Mesendoderm (in vitro differentiated cells): ENCODE measurements at regions not wholly inside any gene's neighbourhood (a gene's known extent, or its start where the extent isn't known, plus 50 kb on each side); places are given as distances from the start of the nearest gene placed in this dataset.

Experiments
- DNase-seq: peaks from one replicate; pipeline ENCODE4 v3.0.0; 2013
- H2AK5ac ChIP-seq: 2 replicates; pipeline ENCODE4 v1.6.1; 2013; ENCODE audit warnings: low read length, inconsistent platforms
- H2BK120ac ChIP-seq: 2 replicates; pipeline ENCODE4 v1.6.1; 2013; ENCODE audit warnings: low read depth, mild to moderate bottlenecking, low read length, moderate library complexity, mixed read lengths
- H2BK15ac ChIP-seq: replicated peaks from 2 replicates; pipeline ENCODE4 v1.6.1; 2013; ENCODE audit warnings: low read depth, mild to moderate bottlenecking, moderate library complexity
- H2BK5ac ChIP-seq: 2 replicates; pipeline ENCODE4 v1.6.1; 2013; ENCODE audit warnings: low read length, inconsistent platforms
- H3K18ac ChIP-seq: 2 replicates; pipeline ENCODE4 v1.6.1; 2013; ENCODE audit warnings: mild to moderate bottlenecking, low read length, mixed read lengths
- H3K23ac ChIP-seq: one replicate; pipeline ENCODE4 v1.6.1; 2013; ENCODE audit warnings: low read length
- H3K27ac ChIP-seq: 2 replicates; pipeline ENCODE4 v1.5.1; 2013; ENCODE audit warnings: low read depth, mild to moderate bottlenecking, inconsistent platforms, low read length, moderate library complexity
- H3K27me3 ChIP-seq: 2 replicates; pipeline ENCODE4 v1.6.1; 2013; ENCODE audit warnings: low read length, control low read depth, mild to moderate bottlenecking, inconsistent platforms; ENCODE audit not compliant: insufficient read depth, poor library complexity
- H3K36me3 ChIP-seq: 2 replicates; pipeline ENCODE4 v1.6.1; 2013; ENCODE audit warnings: low read length, inconsistent platforms; ENCODE audit not compliant: control insufficient read depth, insufficient read depth
- H3K4ac ChIP-seq: one replicate; pipeline ENCODE4 v1.6.1; 2013; ENCODE audit warnings: low read depth, mild to moderate bottlenecking, low read length, moderate library complexity
- H3K4me1 ChIP-seq: 2 replicates; pipeline ENCODE4 v1.6.1; 2013; ENCODE audit warnings: low read depth, low read length, inconsistent platforms; ENCODE audit not compliant: control insufficient read depth
- H3K4me2 ChIP-seq: 2 replicates; pipeline ENCODE4 v1.6.1; 2013; ENCODE audit warnings: low read length
- H3K4me3 ChIP-seq: 2 replicates; pipeline ENCODE4 v1.5.1; 2013; ENCODE audit warnings: mild to moderate bottlenecking, low read length
- H3K56ac ChIP-seq: one replicate; pipeline ENCODE4 v1.6.1; 2013; ENCODE audit warnings: low read length
- H3K79me1 ChIP-seq: 2 replicates; pipeline ENCODE4 v1.6.1; 2013; ENCODE audit warnings: low read length, inconsistent platforms
- H3K79me2 ChIP-seq: 2 replicates; pipeline ENCODE4 v1.6.1; 2013; ENCODE audit warnings: mild to moderate bottlenecking, low read length; ENCODE audit not compliant: control insufficient read depth, insufficient read depth
- H3K9ac ChIP-seq: 2 replicates; pipeline ENCODE4 v1.6.1; 2013; ENCODE audit warnings: low read length, inconsistent platforms
- H4K5ac ChIP-seq: one replicate; pipeline ENCODE4 v1.6.1; 2013; ENCODE audit warnings: low read length
- H4K8ac ChIP-seq: one replicate; pipeline ENCODE4 v1.6.1; 2013; ENCODE audit warnings: low read depth, mild to moderate bottlenecking, control low read depth, low read length, moderate library complexity
- WGBS: extraction: QIAGEN DNeasy Blood & Tissue Kit; methylation state at CpG from one replicate; pipeline ENCODE4 v1.1.7; 2013; ENCODE audit warnings: low lambda C conversion rate, missing lambda C conversion rate; ENCODE audit not compliant: insufficient coverage; ENCODE audit errors: extremely low coverage; 5-methylcytosine and 5-hydroxymethylcytosine counted together

- H2BK120ac ChIP-seq, result no peak overlapping the region
- no CpG with 5 or more reads among the region's 8 CpGs for WGBS
- no peak overlapping the region for H3K18ac ChIP-seq
Measured at GRCh38 chr2:192313773-192314172, 119.0 kb upstream of the TMEFF2 start.

GRCh38 chr2:192311701-192312460 is 117.1 kb upstream of the TMEFF2 start:
- H3K18ac ChIP-seq, result no peak overlapping the region
- WGBS, result no CpG with 5 or more reads among the region's 2 CpGs
- H4K8ac ChIP-seq, result no peak overlapping the region
- no peaks in the 10 kb centered on the region for H3K36me3 ChIP-seq
- no peak overlapping the region for H2BK120ac ChIP-seq
- H2AK5ac ChIP-seq, result no peak overlapping the region
- no peaks in the 10 kb centered on the region for H3K27me3 ChIP-seq
- no peak overlapping the region for H3K4me3 ChIP-seq
- no peak for DNase-seq
- no peak overlapping the region for H3K56ac ChIP-seq
- no peak overlapping the region for H3K4me2 ChIP-seq
- H3K27ac ChIP-seq, result no peak overlapping the region
- H3K79me1 ChIP-seq, result no peaks in the 10 kb centered on the region
- no peaks in the 10 kb centered on the region for H3K79me2 ChIP-seq
- H3K4me1 ChIP-seq, result no peaks in the 10 kb centered on the region
- H2BK5ac ChIP-seq, result no peak overlapping the region
- no peak overlapping the region for H2BK15ac ChIP-seq
- H3K23ac ChIP-seq, result no peak overlapping the region
- no peak overlapping the region for H3K9ac ChIP-seq
- no peak overlapping the region for H3K4ac ChIP-seq
- no peak overlapping the region for H4K5ac ChIP-seq

More at GRCh38 chr2:192313773-192314172, 119.0 kb upstream of the TMEFF2 start:
- no peak overlapping the region for H4K8ac ChIP-seq
- no peak overlapping the region for H3K4me3 ChIP-seq
- H3K79me1 ChIP-seq, result no peaks in the 10 kb centered on the region
- H3K4me1 ChIP-seq, result no peaks in the 10 kb centered on the region
- no peak overlapping the region for H3K9ac ChIP-seq
- H4K5ac ChIP-seq, result no peak overlapping the region
- no peak overlapping the region for H2AK5ac ChIP-seq
- no peak overlapping the region for H3K4me2 ChIP-seq
- H3K36me3 ChIP-seq, result no peaks in the 10 kb centered on the region
- H3K27me3 ChIP-seq, result no peaks in the 10 kb centered on the region
- H3K27ac ChIP-seq, result no peak overlapping the region
- no peak overlapping the region for H3K4ac ChIP-seq
- no peak overlapping the region for H2BK5ac ChIP-seq
- H3K23ac ChIP-seq, result no peak overlapping the region
- no peak overlapping the region for H2BK15ac ChIP-seq
- no peak overlapping the region for H3K56ac ChIP-seq
- no peaks in the 10 kb centered on the region for H3K79me2 ChIP-seq
- DNase-seq, result no peak

GRCh38 chr2:192307530-192307929 is 112.8 kb upstream of the TMEFF2 start:
- no peaks in the 10 kb centered on the region for H3K4me1 ChIP-seq
- H3K79me2 ChIP-seq, result no peaks in the 10 kb centered on the region
- H3K27ac ChIP-seq, result no peak overlapping the region
- no peak overlapping the region for H3K18ac ChIP-seq
- no peak overlapping the region for H3K23ac ChIP-seq
- H2BK5ac ChIP-seq, result no peak overlapping the region
- H2BK120ac ChIP-seq, result no peak overlapping the region
- no peaks in the 10 kb centered on the region for H3K79me1 ChIP-seq
- no peak overlapping the region for H3K9ac ChIP-seq
- no peak overlapping the region for H4K8ac ChIP-seq
- no peak overlapping the region for H3K56ac ChIP-seq
- H4K5ac ChIP-seq, result no peak overlapping the region
- no CpG with 5 or more reads among the region's 3 CpGs for WGBS
- no peaks in the 10 kb centered on the region for H3K27me3 ChIP-seq
- H2BK15ac ChIP-seq, result no peak overlapping the region
- no peak overlapping the region for H3K4me2 ChIP-seq
- H3K36me3 ChIP-seq, result no peaks in the 10 kb centered on the region
- DNase-seq, result peak; percentile 25
- H3K4me3 ChIP-seq, result no peak overlapping the region
- H2AK5ac ChIP-seq, result no peak overlapping the region
- no peak overlapping the region for H3K4ac ChIP-seq

GRCh38 chr2:192298664-192299063 is 103.9 kb upstream of the TMEFF2 start:
- Histone ChIP-seq H3K79me2 (no peaks in the 10 kb centered on the region), H3K9ac (no peak overlapping the region), H4K5ac (no peak overlapping the region), H3K4me2 (no peak overlapping the region), H3K27me3 (no peaks in the 10 kb centered on the region), H3K4ac (no peak overlapping the region), H2BK120ac (no peak overlapping the region), H3K4me1 (no peaks in the 10 kb centered on the region), H3K56ac (no peak overlapping the region), H2BK15ac (no peak overlapping the region), H3K4me3 (no peak overlapping the region), H3K27ac (no peak overlapping the region), H4K8ac (no peak overlapping the region), H3K36me3 (no peaks in the 10 kb centered on the region), H3K18ac (no peak overlapping the region), H3K23ac (no peak overlapping the region), H2BK5ac (no peak overlapping the region), H3K79me1 (no peaks in the 10 kb centered on the region), H2AK5ac (no peak overlapping the region)
- DNase-seq, result peak; percentile 70
- no CpG with 5 or more reads among the region's 3 CpGs for WGBS

GRCh38 chr2:192292478-192292877 is 97.7 kb upstream of the TMEFF2 start:
- DNase-seq, result no peak
- WGBS, result no CpG with 5 or more reads among the region's 2 CpGs
- Histone ChIP-seq H3K23ac (no peak overlapping the region), H3K4me2 (no peak overlapping the region), H3K56ac (no peak overlapping the region), H2AK5ac (no peak overlapping the region), H3K18ac (no peak overlapping the region), H3K4ac (no peak overlapping the region), H3K27ac (no peak overlapping the region), H3K4me3 (no peak overlapping the region), H2BK5ac (no peak overlapping the region), H3K79me1 (no peaks in the 10 kb centered on the region), H4K5ac (no peak overlapping the region), H2BK120ac (no peak overlapping the region), H4K8ac (no peak overlapping the region), H3K36me3 (no peaks in the 10 kb centered on the region), H3K9ac (no peak overlapping the region), H3K79me2 (no peaks in the 10 kb centered on the region), H3K4me1 (no peaks in the 10 kb centered on the region), H2BK15ac (no peak overlapping the region), H3K27me3 (no peaks in the 10 kb centered on the region)

- no peak overlapping the region for H2AK5ac ChIP-seq
- no peak overlapping the region for H3K56ac ChIP-seq
- WGBS, result no CpG with 5 or more reads among the region's 2 CpGs
- no peak overlapping the region for H3K18ac ChIP-seq
- H3K9ac ChIP-seq, result no peak overlapping the region
- no peak overlapping the region for H3K4ac ChIP-seq
- H3K36me3 ChIP-seq, result no peaks in the 10 kb centered on the region
- no peak overlapping the region for H3K23ac ChIP-seq
- no peak overlapping the region for H4K8ac ChIP-seq
- DNase-seq, result no peak
- no peaks in the 10 kb centered on the region for H3K4me1 ChIP-seq
- H2BK15ac ChIP-seq, result no peak overlapping the region
- H2BK5ac ChIP-seq, result no peak overlapping the region
- no peaks in the 10 kb centered on the region for H3K79me2 ChIP-seq
- H4K5ac ChIP-seq, result no peak overlapping the region
- H3K79me1 ChIP-seq, result no peaks in the 10 kb centered on the region
- H3K27ac ChIP-seq, result no peak overlapping the region
- H3K27me3 ChIP-seq, result no peaks in the 10 kb centered on the region
- no peak overlapping the region for H3K4me3 ChIP-seq
- H3K4me2 ChIP-seq, result no peak overlapping the region
- no peak overlapping the region for H2BK120ac ChIP-seq
Measured at GRCh38 chr2:192288295-192288694, 93.6 kb upstream of the TMEFF2 start.
